GM04504 (cell line): ENCODE measurements at regions not wholly inside any gene's neighbourhood (a gene's known extent, or its start where the extent isn't known, plus 50 kb on each side); places are given as distances from the start of the nearest gene placed in this dataset.

Experiments used
- DNase-seq: peaks from one replicate; pipeline ENCODE4 v3.0.0-alpha.2; 2012; ENCODE audit warnings: low read depth

GRCh38 chr1:234554218-234554697, 55.7 kb downstream of the IRF2BP2 start:
- no peak for DNase-seq

- DNase-seq, result peak; percentile 81
Observed at GRCh38 chr1:234553240-234554188, 56.5 kb downstream of the IRF2BP2 start.

GRCh38 chr1:234551032-234551378, 59.0 kb downstream of the IRF2BP2 start:
- DNase-seq, result no peak

GRCh38 chr1:234550341-234551031, 59.5 kb downstream of the IRF2BP2 start:
- no peak for DNase-seq

GRCh38 chr1:234549447-234550021, 60.4 kb downstream of the IRF2BP2 start:
- no peak for DNase-seq

- no peak for DNase-seq
Observed at GRCh38 chr1:234546890-234547788, 62.8 kb downstream of the IRF2BP2 start.

GRCh38 chr1:234546387-234546704, 63.6 kb downstream of the IRF2BP2 start:
- no peak for DNase-seq

GRCh38 chr1:234545517-234546386, 64.2 kb downstream of the IRF2BP2 start:
- DNase-seq, result no peak

- DNase-seq, result peak; percentile 92
Observed at GRCh38 chr1:234544087-234544579, 65.2 kb upstream of the TARBP1 start.

GRCh38 chr1:234543442-234544086, 64.6 kb upstream of the TARBP1 start:
- DNase-seq, result no peak

GRCh38 chr1:234542211-234542850, 63.4 kb upstream of the TARBP1 start:
- DNase-seq, result no peak

GRCh38 chr1:234541286-234541975, 62.5 kb upstream of the TARBP1 start:
- no peak for DNase-seq

- DNase-seq, result no peak
Observed at GRCh38 chr1:234540404-234540762, 61.4 kb upstream of the TARBP1 start.

- no peak for DNase-seq
Observed at GRCh38 chr1:234539666-234540403, 60.9 kb upstream of the TARBP1 start.

GRCh38 chr1:234538930-234539649, 60.1 kb upstream of the TARBP1 start:
- no peak for DNase-seq

- DNase-seq, result no peak
Observed at GRCh38 chr1:234538062-234538731, 59.2 kb upstream of the TARBP1 start.

- no peak for DNase-seq
Observed at GRCh38 chr1:234537236-234537635, 58.3 kb upstream of the TARBP1 start.
